ENCODE measurements at regions not wholly inside any gene's neighbourhood (a gene's known extent, or its start where the extent isn't known, plus 50 kb on each side); places are given as distances from the start of the nearest gene placed in this dataset.

DNA sequence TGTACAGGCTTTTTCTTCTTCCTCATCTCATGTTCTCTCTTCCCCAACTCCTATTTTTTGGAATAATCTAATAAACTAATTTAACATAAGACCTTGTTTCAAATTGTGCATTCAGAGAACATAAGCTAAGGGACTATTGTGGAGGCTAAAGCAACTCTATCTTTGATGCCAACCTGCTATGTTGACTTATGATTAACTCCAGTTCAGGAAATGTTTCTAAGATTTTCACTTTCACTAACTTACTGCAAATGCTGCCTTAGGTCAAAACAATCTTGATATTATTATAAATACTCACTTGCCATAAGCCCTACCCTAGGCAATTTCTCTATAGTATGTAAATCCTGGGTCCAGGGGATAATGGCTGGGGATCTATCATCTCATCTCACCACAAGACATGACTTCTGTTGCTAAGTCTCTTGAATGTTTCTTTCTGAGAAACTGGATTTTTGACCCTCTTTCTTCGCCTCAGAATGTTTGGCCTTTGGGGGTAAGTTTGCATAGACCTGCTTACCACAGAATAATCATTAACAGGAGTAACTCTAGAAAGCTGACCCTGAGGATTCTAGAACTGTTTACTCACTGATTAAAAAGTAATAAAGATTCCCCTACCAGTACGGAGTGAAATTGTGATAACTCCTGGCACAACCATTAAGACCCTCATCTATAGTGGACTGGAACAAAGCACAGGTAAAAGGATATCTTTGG is 768.1 kb downstream of the GBE1 start:
- TF ChIP-seq, protein P1, sequence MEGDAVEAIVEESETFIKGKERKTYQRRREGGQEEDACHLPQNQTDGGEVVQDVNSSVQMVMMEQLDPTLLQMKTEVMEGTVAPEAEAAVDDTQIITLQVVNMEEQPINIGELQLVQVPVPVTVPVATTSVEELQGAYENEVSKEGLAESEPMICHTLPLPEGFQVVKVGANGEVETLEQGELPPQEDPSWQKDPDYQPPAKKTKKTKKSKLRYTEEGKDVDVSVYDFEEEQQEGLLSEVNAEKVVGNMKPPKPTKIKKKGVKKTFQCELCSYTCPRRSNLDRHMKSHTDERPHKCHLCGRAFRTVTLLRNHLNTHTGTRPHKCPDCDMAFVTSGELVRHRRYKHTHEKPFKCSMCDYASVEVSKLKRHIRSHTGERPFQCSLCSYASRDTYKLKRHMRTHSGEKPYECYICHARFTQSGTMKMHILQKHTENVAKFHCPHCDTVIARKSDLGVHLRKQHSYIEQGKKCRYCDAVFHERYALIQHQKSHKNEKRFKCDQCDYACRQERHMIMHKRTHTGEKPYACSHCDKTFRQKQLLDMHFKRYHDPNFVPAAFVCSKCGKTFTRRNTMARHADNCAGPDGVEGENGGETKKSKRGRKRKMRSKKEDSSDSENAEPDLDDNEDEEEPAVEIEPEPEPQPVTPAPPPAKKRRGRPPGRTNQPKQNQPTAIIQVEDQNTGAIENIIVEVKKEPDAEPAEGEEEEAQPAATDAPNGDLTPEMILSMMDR (IDR thresholded peaks at IDR 0.05), result no peak
- TF ChIP-seq POLR2A (IDR thresholded peaks at IDR 0.05) (no peak), POLR2AphosphoS5 (IDR thresholded peaks at IDR 0.05) (no peak), EP300 (IDR thresholded peaks at IDR 0.05; ENCODE audit: low read depth) (no peak)
